ENCODE measurements at regions not wholly inside any gene's neighbourhood (a gene's known extent, or its start where the extent isn't known, plus 50 kb on each side); places are given as distances from the start of the nearest gene placed in this dataset.

GRCh38 chr18:38444971-38445803, 879.6 kb upstream of the CELF4 start:
- no peaks in the 10 kb centered on the region for H3K27me3 ChIP-seq (replicated peaks in 1 of 4; ENCODE audit: control insufficient read depth in 3 of 4, extremely low read depth in 1 of 4, insufficient read depth in 3 of 4, low read length in 3 of 4)
- H3K27ac ChIP-seq (ENCODE audit: low read depth, low read length), result no peak overlapping the region
- no peaks in the 10 kb centered on the region for H3K79me2 ChIP-seq (ENCODE audit: control insufficient read depth in 1 of 2, insufficient read depth in 2 of 2, low read length in 2 of 2)
- H3K18ac ChIP-seq (ENCODE audit: extremely low read depth, low read length), result no peak overlapping the region
- H3K4me3 ChIP-seq (ENCODE audit: extremely low read depth in 1 of 4, insufficient read depth in 2 of 4, low read depth in 3 of 4, low read length in 4 of 4), result no peak overlapping the region
- H2BK20ac ChIP-seq (ENCODE audit: low read length), result no peak overlapping the region
- no peaks in the 10 kb centered on the region for H4K20me1 ChIP-seq (replicated peaks in 1 of 2; ENCODE audit: control insufficient read depth in 1 of 2, insufficient read depth in 2 of 2, low read length in 2 of 2)
- H3K56ac ChIP-seq (replicated peaks; ENCODE audit: insufficient read length, low read depth, low read length), result no peak overlapping the region
- no peak overlapping the region for H3K9ac ChIP-seq (replicated peaks in 1 of 4; ENCODE audit: extremely low read depth in 1 of 4, low read depth in 3 of 4, low read length in 3 of 4)
- no peak overlapping the region for H4K91ac ChIP-seq (replicated peaks; ENCODE audit: insufficient read length, low read length)
- ChIA-PET POLR2A (ENCODE audit: partially characterized antibody) (no interaction called here), CTCF (ENCODE audit: partially characterized antibody) (no interaction called here)
- DNase-seq (ENCODE audit: low read depth in 1 of 2, low spot score in 2 of 2) (no peak), FAIRE-seq (no peak)
- no peak overlapping the region for H2AK5ac ChIP-seq (ENCODE audit: low read depth, low read length)
- H3K23ac ChIP-seq (ENCODE audit: insufficient read length), result no peak overlapping the region
- H2AFZ ChIP-seq (ENCODE audit: low read length), result no peak overlapping the region
- no peak overlapping the region for H3K4ac ChIP-seq (replicated peaks; ENCODE audit: insufficient read length, low read depth, low read length)
- H3K14ac ChIP-seq (ENCODE audit: insufficient read length), result no peak overlapping the region
- H3K79me1 ChIP-seq (ENCODE audit: low read depth, low read length), result no peaks in the 10 kb centered on the region
- peaks cover 0 to 4% (median 0%) of the 10 kb centered on the region in 4 experiments; a peak in 2 of 7 replicates for H3K4me1 ChIP-seq (replicated peaks in 1 of 4; ENCODE audit: control insufficient read depth in 3 of 4, insufficient read depth in 4 of 4, low read length in 3 of 4)
- H3K23me2 ChIP-seq (ENCODE audit: low read depth, low read length), result no peaks in the 10 kb centered on the region
- no peak overlapping the region for H3K4me2 ChIP-seq (ENCODE audit: insufficient read depth in 1 of 2, low read depth in 2 of 2, low read length in 2 of 2)
- no peak overlapping the region for H2BK15ac ChIP-seq (ENCODE audit: low read length)
- H3K36me3 ChIP-seq (ENCODE audit: control insufficient read depth in 2 of 4, insufficient read depth in 4 of 4, low read length in 3 of 4), result no peaks in the 10 kb centered on the region
- H2BK5ac ChIP-seq (ENCODE audit: low read depth, low read length), result no peak overlapping the region
- no peak overlapping the region for H2BK120ac ChIP-seq (replicated peaks; ENCODE audit: low read depth, low read length)
- no peak overlapping the region for H4K5ac ChIP-seq (ENCODE audit: insufficient read length, low read depth, low read length)
- WGBS, 2 experiments (ENCODE audit: extremely low coverage in 1 of 2, insufficient coverage in 1 of 2, insufficient read length in 1 of 2, insufficient replicate concordance in 2 of 2, low coverage in 1 of 2, low lambda C conversion rate in 2 of 2, missing lambda C conversion rate in 1 of 2), result 93% methylated on average over 7 of the region's 7 CpGs; no CpG with 5 or more reads in 1 of the 2 experiments
- H3K9me3 ChIP-seq (ENCODE audit: insufficient read depth in 2 of 2, low read depth in 1 of 2, low read length in 1 of 2), result no peaks in the 10 kb centered on the region
- H2BK12ac ChIP-seq (ENCODE audit: low read depth, low read length), result no peak overlapping the region
- H4K8ac ChIP-seq (ENCODE audit: extremely low read depth, insufficient read depth, low read length), result no peak overlapping the region
- TF ChIP-seq CHD2 (IDR thresholded peaks at IDR 0.05; ENCODE audit: low read length) (no peak), BRCA1 (IDR thresholded peaks at IDR 0.05; ENCODE audit: low read depth, low read length) (no peak), KDM5A (IDR thresholded peaks at IDR 0.05; ENCODE audit: low read length) (no peak), TEAD4 (IDR thresholded peaks at IDR 0.05; ENCODE audit: low read depth, low read length) (no peak), USF2 (IDR thresholded peaks at IDR 0.05; ENCODE audit: low read length) (no peak), RBBP5 (IDR thresholded peaks at IDR 0.05; ENCODE audit: borderline replicate concordance, low read depth, low read length) (no peak), HDAC2 (IDR thresholded peaks at IDR 0.05; ENCODE audit: borderline replicate concordance in 1 of 2, low read depth in 2 of 2, low read length in 2 of 2) (no peak), RNF2 (IDR thresholded peaks at IDR 0.05; ENCODE audit: borderline replicate concordance, low read depth, low read length, missing control alignments, poor library complexity, severe bottlenecking) (no peak), PHF8 (conservative IDR thresholded peaks at IDR 0.05; ENCODE audit: low read depth, low read length) (no peak), SP4 (IDR thresholded peaks at IDR 0.05; ENCODE audit: low read length) (no peak), NANOG (IDR thresholded peaks at IDR 0.05; ENCODE audit: insufficient read depth, low read depth, low read length, poor library complexity, severe bottlenecking) (no peak), SP2 (IDR thresholded peaks at IDR 0.05; ENCODE audit: low read length) (no peak)

Measured in H1 (cell line).